ENCODE measurements at regions not wholly inside any gene's neighbourhood (a gene's known extent, or its start where the extent isn't known, plus 50 kb on each side); places are given as distances from the start of the nearest gene placed in this dataset.

DNA sequence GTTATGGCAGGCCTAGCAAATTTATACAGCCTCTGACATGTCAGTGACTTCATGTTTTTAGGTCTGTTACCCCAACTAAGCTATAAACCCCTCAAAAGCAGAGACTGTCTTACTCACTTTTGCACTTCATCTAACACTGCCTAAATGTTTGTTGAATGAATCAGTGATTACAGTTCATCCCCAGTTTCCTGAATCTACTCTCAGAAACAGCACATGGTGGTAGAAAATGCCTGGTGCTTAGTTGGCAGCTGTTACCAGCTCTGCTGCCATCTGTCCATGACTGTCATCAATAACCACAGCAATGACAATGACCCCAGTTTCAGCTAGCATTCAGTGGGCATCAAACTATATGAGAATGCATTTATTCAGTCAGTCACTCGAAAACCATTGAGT is 110.5 kb upstream of the SERBP1 start:
- TF ChIP-seq, protein P1, sequence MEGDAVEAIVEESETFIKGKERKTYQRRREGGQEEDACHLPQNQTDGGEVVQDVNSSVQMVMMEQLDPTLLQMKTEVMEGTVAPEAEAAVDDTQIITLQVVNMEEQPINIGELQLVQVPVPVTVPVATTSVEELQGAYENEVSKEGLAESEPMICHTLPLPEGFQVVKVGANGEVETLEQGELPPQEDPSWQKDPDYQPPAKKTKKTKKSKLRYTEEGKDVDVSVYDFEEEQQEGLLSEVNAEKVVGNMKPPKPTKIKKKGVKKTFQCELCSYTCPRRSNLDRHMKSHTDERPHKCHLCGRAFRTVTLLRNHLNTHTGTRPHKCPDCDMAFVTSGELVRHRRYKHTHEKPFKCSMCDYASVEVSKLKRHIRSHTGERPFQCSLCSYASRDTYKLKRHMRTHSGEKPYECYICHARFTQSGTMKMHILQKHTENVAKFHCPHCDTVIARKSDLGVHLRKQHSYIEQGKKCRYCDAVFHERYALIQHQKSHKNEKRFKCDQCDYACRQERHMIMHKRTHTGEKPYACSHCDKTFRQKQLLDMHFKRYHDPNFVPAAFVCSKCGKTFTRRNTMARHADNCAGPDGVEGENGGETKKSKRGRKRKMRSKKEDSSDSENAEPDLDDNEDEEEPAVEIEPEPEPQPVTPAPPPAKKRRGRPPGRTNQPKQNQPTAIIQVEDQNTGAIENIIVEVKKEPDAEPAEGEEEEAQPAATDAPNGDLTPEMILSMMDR (IDR thresholded peaks at IDR 0.05), result no peak
- no peak for TF ChIP-seq POLR2A (IDR thresholded peaks at IDR 0.05)
